BJ (cell line): ENCODE measurements at regions not wholly inside any gene's neighbourhood (a gene's known extent, or its start where the extent isn't known, plus 50 kb on each side); places are given as distances from the start of the nearest gene placed in this dataset.

ENCODE experiments used
- CTCF ChIA-PET: fragments of 350-600 bp; formaldehyde crosslinking; extraction: SDS; loops from one replicate; lab custom pipeline; 2021; ENCODE audit warnings: antibody characterized with exemption, inconsistent platforms; lab: Yijun Ruan, JAX
- POLR2A ChIA-PET: fragments of 300-600 bp; sonication (Branson Sonifier 250); formaldehyde crosslinking; extraction: SDS; loops from one replicate; lab custom pipeline; 2021; ENCODE audit warnings: antibody characterized with exemption; lab: Charles Lee
- DNase-seq: peaks from one replicate; pipeline ENCODE4 v3.0.0-alpha.2; 2011; ENCODE audit warnings: low read depth
- H3K27me3 ChIP-seq: 2 replicates; pipeline ENCODE4 v1.6.0; 2011; ENCODE audit warnings: low read length; ENCODE audit not compliant: control insufficient read depth, insufficient read depth
- H3K36me3 ChIP-seq: 2 replicates; pipeline ENCODE4 v1.5.1; 2011; ENCODE audit warnings: low read length; ENCODE audit not compliant: control insufficient read depth, insufficient read depth
- H3K4me3 ChIP-seq: 2 replicates; pipeline ENCODE4 v1.5.1; 2011; ENCODE audit warnings: low read depth, mild to moderate bottlenecking, control low read depth, low read length
- TF ChIP-seq, protein P1 (sequence below): IDR thresholded peaks from 2 replicates; pipeline ENCODE4 v1.5.1; 2011; ENCODE audit warnings: low read depth, mild to moderate bottlenecking, control low read depth, inconsistent platforms, low read length, moderate library complexity; ENCODE audit not compliant: insufficient read depth

- DNase-seq = no peak
- TF ChIP-seq, protein P1, sequence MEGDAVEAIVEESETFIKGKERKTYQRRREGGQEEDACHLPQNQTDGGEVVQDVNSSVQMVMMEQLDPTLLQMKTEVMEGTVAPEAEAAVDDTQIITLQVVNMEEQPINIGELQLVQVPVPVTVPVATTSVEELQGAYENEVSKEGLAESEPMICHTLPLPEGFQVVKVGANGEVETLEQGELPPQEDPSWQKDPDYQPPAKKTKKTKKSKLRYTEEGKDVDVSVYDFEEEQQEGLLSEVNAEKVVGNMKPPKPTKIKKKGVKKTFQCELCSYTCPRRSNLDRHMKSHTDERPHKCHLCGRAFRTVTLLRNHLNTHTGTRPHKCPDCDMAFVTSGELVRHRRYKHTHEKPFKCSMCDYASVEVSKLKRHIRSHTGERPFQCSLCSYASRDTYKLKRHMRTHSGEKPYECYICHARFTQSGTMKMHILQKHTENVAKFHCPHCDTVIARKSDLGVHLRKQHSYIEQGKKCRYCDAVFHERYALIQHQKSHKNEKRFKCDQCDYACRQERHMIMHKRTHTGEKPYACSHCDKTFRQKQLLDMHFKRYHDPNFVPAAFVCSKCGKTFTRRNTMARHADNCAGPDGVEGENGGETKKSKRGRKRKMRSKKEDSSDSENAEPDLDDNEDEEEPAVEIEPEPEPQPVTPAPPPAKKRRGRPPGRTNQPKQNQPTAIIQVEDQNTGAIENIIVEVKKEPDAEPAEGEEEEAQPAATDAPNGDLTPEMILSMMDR = no peak
- Histone ChIP-seq H3K27me3 (no peaks in the 10 kb centered on the region), H3K4me3 (no peak overlapping the region), H3K36me3 (no peaks in the 10 kb centered on the region)
- ChIA-PET POLR2A (no interaction called here), CTCF (no interaction called here)
Measured at GRCh38 chr18:60935041-60935910, 398.0 kb upstream of the CDH20 start.

GRCh38 chr18:60936101-60936500 is 397.1 kb upstream of the CDH20 start:
- Histone ChIP-seq H3K27me3 (no peaks in the 10 kb centered on the region), H3K4me3 (no peak overlapping the region), H3K36me3 (no peaks in the 10 kb centered on the region)
- TF ChIP-seq, protein P1 = no peak
- ChIA-PET CTCF (no interaction called here), POLR2A (no interaction called here)
- no peak for DNase-seq

DNA sequence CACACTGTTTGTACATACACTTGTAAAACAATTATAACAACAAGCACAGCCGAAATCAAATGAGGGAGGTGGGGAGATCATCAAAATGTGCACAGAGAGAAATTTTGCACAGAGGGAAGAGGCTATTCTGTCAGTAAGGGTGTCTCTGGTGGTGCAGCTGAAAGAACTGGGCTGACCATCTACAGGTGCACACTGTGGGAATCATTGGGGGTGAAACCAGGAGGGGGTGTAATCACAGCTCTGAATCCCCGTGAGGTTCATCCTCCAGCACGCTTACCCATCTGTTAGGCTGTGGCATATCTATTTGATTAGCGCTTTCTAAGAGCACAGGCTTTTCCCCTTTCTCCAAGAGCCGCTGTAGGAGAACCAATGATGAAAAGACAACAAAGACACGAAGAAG is 389.9 kb upstream of the CDH20 start:
- CTCF ChIA-PET = no interaction called here

GRCh38 chr18:60950634-60951033 is 382.6 kb upstream of the CDH20 start:
- no peak overlapping the region for H3K4me3 ChIP-seq
- ChIA-PET CTCF (no interaction called here), POLR2A (no interaction called here)
- no peaks in the 10 kb centered on the region for H3K27me3 ChIP-seq
- no peaks in the 10 kb centered on the region for H3K36me3 ChIP-seq
- no peak for DNase-seq
- TF ChIP-seq, protein P1 = no peak

More for the DNA sequence above, 389.9 kb upstream of the CDH20 start:
- no peaks in the 10 kb centered on the region for H3K27me3 ChIP-seq
- H3K36me3 ChIP-seq = no peaks in the 10 kb centered on the region
- DNase-seq = no peak
- POLR2A ChIA-PET = no interaction called here
- TF ChIP-seq, protein P1 = no peak
- H3K4me3 ChIP-seq = no peak overlapping the region

GRCh38 chr18:60951091-60951490 is 382.1 kb upstream of the CDH20 start:
- no peaks in the 10 kb centered on the region for H3K36me3 ChIP-seq
- no peak overlapping the region for H3K4me3 ChIP-seq
- no peaks in the 10 kb centered on the region for H3K27me3 ChIP-seq
- ChIA-PET CTCF (no interaction called here), POLR2A (no interaction called here)
- no peak for DNase-seq
- TF ChIP-seq, protein P1 = no peak
